Fibroblast of lung (primary cell): ENCODE measurements at regions not wholly inside any gene's neighbourhood (a gene's known extent, or its start where the extent isn't known, plus 50 kb on each side); places are given as distances from the start of the nearest gene placed in this dataset.

Experiments
- EZH2 ChIP-seq: IDR thresholded peaks from 2 replicates; pipeline ENCODE4 v1.5.1; 2012; ENCODE audit warnings: low read length, control low read depth, mild to moderate bottlenecking; ENCODE audit errors: missing control alignments
- TF ChIP-seq, protein P1 (sequence below), 2 donors: IDR thresholded peaks in 1 of 2; conservative IDR thresholded peaks in 1 of 2; 1 replicate in 1 of 2; 2 replicates in 1 of 2; pipeline ENCODE4 v1.5.1; 2011 to 2012; ENCODE audit warnings: low read length in 2 of 2, control low read depth in 1 of 2, inconsistent platforms in 1 of 2, low read depth in 1 of 2, mild to moderate bottlenecking in 1 of 2

DNA sequence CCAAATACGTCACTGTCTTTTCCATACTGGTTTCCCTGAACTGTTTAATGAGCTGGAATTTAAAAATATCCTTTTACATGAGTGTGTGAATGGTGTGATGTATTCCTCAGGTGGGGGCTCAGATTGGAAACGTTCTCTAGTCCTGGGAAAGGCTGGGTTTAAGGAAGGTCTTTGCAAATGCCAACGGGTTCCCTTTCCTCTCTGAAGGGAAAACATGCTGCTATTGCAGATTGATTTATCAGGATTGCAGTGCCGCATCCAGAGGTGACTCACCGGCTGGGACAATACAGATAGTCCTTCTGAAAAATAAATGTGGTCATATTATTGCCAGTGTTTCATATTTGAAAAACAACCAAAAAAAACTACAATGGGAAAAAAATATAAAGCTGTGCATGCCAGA lies 193.1 kb upstream of the FLRT2 start:
- TF ChIP-seq, protein P1, sequence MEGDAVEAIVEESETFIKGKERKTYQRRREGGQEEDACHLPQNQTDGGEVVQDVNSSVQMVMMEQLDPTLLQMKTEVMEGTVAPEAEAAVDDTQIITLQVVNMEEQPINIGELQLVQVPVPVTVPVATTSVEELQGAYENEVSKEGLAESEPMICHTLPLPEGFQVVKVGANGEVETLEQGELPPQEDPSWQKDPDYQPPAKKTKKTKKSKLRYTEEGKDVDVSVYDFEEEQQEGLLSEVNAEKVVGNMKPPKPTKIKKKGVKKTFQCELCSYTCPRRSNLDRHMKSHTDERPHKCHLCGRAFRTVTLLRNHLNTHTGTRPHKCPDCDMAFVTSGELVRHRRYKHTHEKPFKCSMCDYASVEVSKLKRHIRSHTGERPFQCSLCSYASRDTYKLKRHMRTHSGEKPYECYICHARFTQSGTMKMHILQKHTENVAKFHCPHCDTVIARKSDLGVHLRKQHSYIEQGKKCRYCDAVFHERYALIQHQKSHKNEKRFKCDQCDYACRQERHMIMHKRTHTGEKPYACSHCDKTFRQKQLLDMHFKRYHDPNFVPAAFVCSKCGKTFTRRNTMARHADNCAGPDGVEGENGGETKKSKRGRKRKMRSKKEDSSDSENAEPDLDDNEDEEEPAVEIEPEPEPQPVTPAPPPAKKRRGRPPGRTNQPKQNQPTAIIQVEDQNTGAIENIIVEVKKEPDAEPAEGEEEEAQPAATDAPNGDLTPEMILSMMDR (conservative IDR thresholded peaks at IDR 0.05 in 1 of 2, IDR thresholded peaks at IDR 0.05 in 1 of 2; ENCODE audit: low read depth in 1 of 2, low read length in 2 of 2): no peak
- TF ChIP-seq EZH2: no peak
